Tibial artery (tissue), 4 donors: ENCODE measurements at regions not wholly inside any gene's neighbourhood (a gene's known extent, or its start where the extent isn't known, plus 50 kb on each side); places are given as distances from the start of the nearest gene placed in this dataset.
A peak's percentile ranks its signal among the peaks of the same experiment; 100 is the strongest.

Experiments
- DNase-seq, 2 donors: peaks; one replicate each; pipeline ENCODE4 v3.0.0-alpha.2; 2019
- H3K27ac ChIP-seq, 2 donors: fragments of 200-600 bp; sonication (generic) in 1 of 2; 1 replicate in 1 of 2; 2 replicates in 1 of 2; pipeline ENCODE4 v1.5.1; 2018 to 2019; ENCODE audit warnings: mild to moderate bottlenecking in 1 of 2
- H3K27me3 ChIP-seq, 2 donors: fragments of 200-600 bp; sonication (generic) in 1 of 2; one replicate each; pipeline versions ENCODE4 v1.5.1 to v1.6.0; 2016 to 2019
- H3K36me3 ChIP-seq, 3 donors: fragments of 200-600 bp; sonication (generic) in 2 of 3; one replicate each; pipeline ENCODE4 v1.5.1; 2016 to 2019; ENCODE audit warnings: mild to moderate bottlenecking in 2 of 3
- H3K4me1 ChIP-seq, 4 donors: fragments of 200-600 bp; sonication (generic) in 2 of 4; 1 replicate in 3 of 4; 2 replicates in 1 of 4; pipeline ENCODE4 v1.5.1; 2016 to 2019
- H3K4me3 ChIP-seq, 2 donors: fragments of 200-600 bp; sonication (generic) in 1 of 2; 1 replicate in 1 of 2; 2 replicates in 1 of 2; pipeline ENCODE4 v1.5.1; 2018 to 2019; ENCODE audit warnings: mild to moderate bottlenecking in 2 of 2
- H3K9me3 ChIP-seq, 3 donors: fragments of 200-600 bp; sonication (generic) in 1 of 3; one replicate each; pipeline ENCODE4 v1.5.1; 2016 to 2019
- CTCF ChIP-seq, 2 experiments: fragments of 200-600 bp in 1 of 2; fragments of 450-650 bp in 1 of 2; IDR thresholded peaks; one replicate each; pipeline ENCODE4 v1.5.1; 2017 to 2019; ENCODE audit warnings: antibody characterized with exemption in 2 of 2, mild to moderate bottlenecking in 1 of 2, moderate library complexity in 1 of 2
- intact Hi-C: fragments of 100-400 bp; cut with DNase I; formaldehyde crosslinking; loops from one replicate; pipeline ENCODE4 v1.15.0; 2023; ENCODE audit warnings: low total_unique reads

DNA sequence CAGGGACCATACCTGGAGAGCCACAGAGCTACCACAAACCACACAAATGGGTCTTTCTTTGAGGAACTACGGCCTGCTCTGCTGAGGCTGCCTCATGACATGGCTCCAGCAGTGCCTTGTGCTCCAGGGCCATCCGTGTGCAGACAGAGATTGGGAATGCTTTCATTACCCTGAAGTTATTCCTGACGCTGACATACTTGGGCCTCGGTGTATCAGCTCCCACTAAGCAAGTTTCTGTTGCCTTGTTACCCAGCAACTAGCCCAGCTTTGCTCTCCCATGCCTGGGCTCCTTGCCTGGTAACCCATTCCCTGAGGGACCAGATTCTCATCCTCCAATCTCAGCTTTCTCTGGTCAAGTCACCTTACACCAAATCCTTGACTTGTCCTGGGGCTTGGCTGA lies 80.3 kb upstream of the FZD7 start:
- no peaks in the 10 kb centered on the region for H3K27me3 ChIP-seq
- H3K27ac ChIP-seq = peak overlapping the region in 1 of 2 donors; percentile 35
- H3K4me1 ChIP-seq = peaks cover 0 to 15% (median 2%) of the 10 kb centered on the region in 4 donors
- intact Hi-C loops = no loop called here
- no peak overlapping the region for H3K4me3 ChIP-seq
- no peaks in the 10 kb centered on the region for H3K9me3 ChIP-seq
- no peaks in the 10 kb centered on the region for H3K36me3 ChIP-seq
- TF ChIP-seq CTCF (IDR thresholded peaks at IDR 0.05) = no peak
- no peak for DNase-seq

- Histone ChIP-seq H3K27ac (peak overlapping the region in 1 of 2 donors; percentile 35), H3K27me3 (no peaks in the 10 kb centered on the region), H3K4me1 (peaks cover 0 to 15% (median 2%) of the 10 kb centered on the region in 4 donors), H3K4me3 (no peak overlapping the region), H3K36me3 (no peaks in the 10 kb centered on the region), H3K9me3 (no peaks in the 10 kb centered on the region)
- intact Hi-C loops = no loop called here
- DNase-seq = no peak
- no peak for TF ChIP-seq CTCF (IDR thresholded peaks at IDR 0.05)
Observed at GRCh38 chr2:201953880-201954279, 79.8 kb upstream of the FZD7 start.

- Histone ChIP-seq H3K27me3 (no peaks in the 10 kb centered on the region), H3K36me3 (no peaks in the 10 kb centered on the region), H3K4me1 (peaks cover 0 to 16% (median 7%) of the 10 kb centered on the region in 4 donors), H3K27ac (peak overlapping the region; percentile 35 to 44), H3K4me3 (no peak overlapping the region), H3K9me3 (no peaks in the 10 kb centered on the region)
- intact Hi-C loops = no loop called here
- no peak for TF ChIP-seq CTCF (IDR thresholded peaks at IDR 0.05)
- no peak for DNase-seq
Observed at GRCh38 chr2:201955231-201955630, 78.4 kb upstream of the FZD7 start.

GRCh38 chr2:201955702-201956141 lies 77.9 kb upstream of the FZD7 start:
- peak overlapping the region; percentile 35 to 44 for H3K27ac ChIP-seq
- H3K36me3 ChIP-seq = no peaks in the 10 kb centered on the region
- peaks cover 0 to 20% (median 8%) of the 10 kb centered on the region in 4 donors for H3K4me1 ChIP-seq
- H3K27me3 ChIP-seq = no peaks in the 10 kb centered on the region
- TF ChIP-seq CTCF (IDR thresholded peaks at IDR 0.05) = no peak
- H3K4me3 ChIP-seq = no peak overlapping the region
- intact Hi-C loops = no loop called here
- no peaks in the 10 kb centered on the region for H3K9me3 ChIP-seq
- peak in 1 of 2 donors; percentile 60 for DNase-seq

- Histone ChIP-seq H3K27me3 (no peaks in the 10 kb centered on the region), H3K4me3 (no peak overlapping the region), H3K4me1 (peaks cover 0 to 27% (median 11%) of the 10 kb centered on the region in 4 donors), H3K9me3 (no peaks in the 10 kb centered on the region), H3K36me3 (no peaks in the 10 kb centered on the region), H3K27ac (peak overlapping the region in 1 of 2 donors; percentile 44)
- DNase-seq = no peak
- intact Hi-C loops = no loop called here
- no peak for TF ChIP-seq CTCF (IDR thresholded peaks at IDR 0.05)
Observed at GRCh38 chr2:201956361-201956760, 77.3 kb upstream of the FZD7 start.

- intact Hi-C loops = no loop called here
- H3K27me3 ChIP-seq = no peaks in the 10 kb centered on the region
- H3K27ac ChIP-seq = no peak overlapping the region
- no peaks in the 10 kb centered on the region for H3K9me3 ChIP-seq
- TF ChIP-seq CTCF (IDR thresholded peaks at IDR 0.05) = no peak
- H3K4me1 ChIP-seq = peaks cover 0 to 27% (median 11%) of the 10 kb centered on the region in 4 donors
- H3K4me3 ChIP-seq = no peak overlapping the region
- no peaks in the 10 kb centered on the region for H3K36me3 ChIP-seq
- DNase-seq = no peak
Observed at GRCh38 chr2:201957091-201957490, 76.6 kb upstream of the FZD7 start.
